ENCODE measurements at regions not wholly inside any gene's neighbourhood (a gene's known extent, or its start where the extent isn't known, plus 50 kb on each side); places are given as distances from the start of the nearest gene placed in this dataset.

- no peak for DNase-seq
Observed at GRCh38 chr12:118706437-118706836, 274.9 kb upstream of the SRRM4 start.

- DNase-seq, result no peak
Observed at GRCh38 chr12:118709946-118710345, 271.4 kb upstream of the SRRM4 start.

- no peak for DNase-seq
Observed at GRCh38 chr12:118711185-118711584, 270.2 kb upstream of the SRRM4 start.

GRCh38 chr12:118714051-118714460 is 267.3 kb upstream of the SRRM4 start:
- peak; percentile 22 for DNase-seq

GRCh38 chr12:118714500-118714899 is 266.8 kb upstream of the SRRM4 start:
- no peak for DNase-seq

GRCh38 chr12:118715647-118716046 is 265.7 kb upstream of the SRRM4 start:
- no peak for DNase-seq

- no peak for DNase-seq
Observed at GRCh38 chr12:118727196-118727978, 254.0 kb upstream of the SRRM4 start.

- DNase-seq, result no peak
Observed at GRCh38 chr12:118727979-118728366, 253.4 kb upstream of the SRRM4 start.

- no peak for DNase-seq
Observed at GRCh38 chr12:118734266-118734665, 247.1 kb upstream of the SRRM4 start.

- DNase-seq, result no peak
Observed at GRCh38 chr12:118737985-118738540, 243.3 kb upstream of the SRRM4 start.

GRCh38 chr12:118741194-118741593 is 240.1 kb upstream of the SRRM4 start:
- no peak for DNase-seq

GRCh38 chr12:118742431-118742830 is 238.9 kb upstream of the SRRM4 start:
- DNase-seq, result no peak

- no peak for DNase-seq
Observed at GRCh38 chr12:118743896-118744700, 237.2 kb upstream of the SRRM4 start.

GRCh38 chr12:118746176-118746575 is 235.2 kb upstream of the SRRM4 start:
- no peak for DNase-seq

GRCh38 chr12:118746960-118747359 is 234.4 kb upstream of the SRRM4 start:
- no peak for DNase-seq

GRCh38 chr12:118747771-118748170 is 233.6 kb upstream of the SRRM4 start:
- no peak for DNase-seq

- DNase-seq, result no peak
Observed at GRCh38 chr12:118748478-118749380, 232.6 kb upstream of the SRRM4 start.

GRCh38 chr12:118749646-118750045 is 231.7 kb upstream of the SRRM4 start:
- DNase-seq, result no peak

- no peak for DNase-seq
Observed at GRCh38 chr12:118750666-118751065, 230.7 kb upstream of the SRRM4 start.

GRCh38 chr12:118751355-118751754 is 230.0 kb upstream of the SRRM4 start:
- no peak for DNase-seq

- DNase-seq, result no peak
Observed at GRCh38 chr12:118760623-118761022, 220.7 kb upstream of the SRRM4 start.

GRCh38 chr12:118763234-118763633 is 218.1 kb upstream of the SRRM4 start:
- no peak for DNase-seq
